B cell (primary cell): ENCODE measurements at regions not wholly inside any gene's neighbourhood (a gene's known extent, or its start where the extent isn't known, plus 50 kb on each side); places are given as distances from the start of the nearest gene placed in this dataset.

Experiments
- ATAC-seq: fragments of 200-7000 bp; cut with Tn5 transposase; one replicate; pipeline ENCODE4 v1.10.0; 2021; ENCODE audit warnings: low read depth, mild to moderate bottlenecking, moderate number of reproducible peaks, moderate library complexity
- CTCF ChIA-PET: fragments of 350-600 bp; sonication (Branson Sonifier 250); formaldehyde crosslinking; loops from one replicate; lab custom pipeline; 2021; ENCODE audit warnings: antibody characterized with exemption, inconsistent platforms; lab: Charles Lee
- POLR2A ChIA-PET: fragments of 350-600 bp; sonication (Branson Sonifier 250); formaldehyde crosslinking; loops from one replicate; lab custom pipeline; 2021; ENCODE audit warnings: antibody characterized with exemption; lab: Charles Lee
- DNase-seq: peaks from one replicate; pipeline ENCODE4 v3.0.0; 2013
- H2AFZ ChIP-seq: 2 replicates; pipeline ENCODE4 v1.6.1; 2012; ENCODE audit warnings: mild to moderate bottlenecking, low read depth, low read length; ENCODE audit not compliant: insufficient read depth, poor library complexity, severe bottlenecking
- H3K27ac ChIP-seq, 2 donors: 1 replicate in 1 of 2; 2 replicates in 1 of 2; pipeline ENCODE4 v1.5.1; 2012 to 2013; ENCODE audit warnings: low read length in 2 of 2, mild to moderate bottlenecking in 2 of 2, moderate library complexity in 1 of 2
- H3K27me3 ChIP-seq, 4 experiments: fragments of 200-600 bp in 1 of 4; sonication (generic) in 1 of 4; replicated peaks in 1 of 4; 1 replicate in 2 of 4; 2 replicates in 2 of 4; pipeline versions ENCODE4 v1.6.1 to v1.7.0; 2013 to 2016; ENCODE audit warnings: low read length in 3 of 4, mild to moderate bottlenecking in 2 of 4, mixed read lengths in 1 of 4, moderate library complexity in 1 of 4; ENCODE audit not compliant: insufficient read depth in 4 of 4, control insufficient read depth in 3 of 4; ENCODE audit errors: control extremely low read depth in 1 of 4
- H3K36me3 ChIP-seq, 2 experiments: replicated peaks in 1 of 2; 1 replicate in 1 of 2; 2 replicates in 1 of 2; pipeline versions ENCODE4 v1.6.1 to v1.7.1; 2013; ENCODE audit warnings: low read length in 1 of 2; ENCODE audit not compliant: insufficient read depth in 2 of 2, control insufficient read depth in 1 of 2; ENCODE audit errors: control extremely low read depth in 1 of 2, extremely low read depth in 1 of 2
- H3K4me1 ChIP-seq, 2 donors: fragments of 200-600 bp in 1 of 2; sonication (generic) in 1 of 2; 1 replicate in 1 of 2; 2 replicates in 1 of 2; pipeline versions ENCODE4 v1.5.1 to v1.6.1; 2013 to 2017; ENCODE audit warnings: low read length in 2 of 2; ENCODE audit not compliant: control insufficient read depth in 2 of 2, insufficient read depth in 2 of 2
- H3K4me2 ChIP-seq: replicated peaks from 2 replicates; pipeline ENCODE3; 2012; ENCODE audit warnings: mild to moderate bottlenecking, low read depth, low read length; ENCODE audit not compliant: poor library complexity, severe bottlenecking
- H3K4me3 ChIP-seq, 5 experiments: fragments of 200-600 bp in 1 of 5; sonication (generic) in 1 of 5; 1 replicate in 3 of 5; 2 replicates in 2 of 5; pipeline versions ENCODE4 v1.5.1 to v1.7.0; 2011 to 2016; ENCODE audit warnings: low read length in 4 of 5, mild to moderate bottlenecking in 4 of 5, low read depth in 2 of 5, control low read depth in 1 of 5, moderate library complexity in 1 of 5; ENCODE audit not compliant: insufficient read depth in 1 of 5; ENCODE audit errors: control extremely low read depth in 1 of 5, extremely low read depth in 1 of 5
- H3K79me2 ChIP-seq: fragments of 200-600 bp; sonication (generic); one replicate; pipeline ENCODE4 v1.6.0; 2016; ENCODE audit warnings: low read length; ENCODE audit not compliant: control insufficient read depth, insufficient read depth
- H3K9ac ChIP-seq: fragments of 200-600 bp; sonication (generic); 2 replicates; pipeline ENCODE4 v1.6.1; 2017; ENCODE audit warnings: mild to moderate bottlenecking, low read length, moderate library complexity
- H3K9me3 ChIP-seq, 3 donors: one replicate each; pipeline versions ENCODE4 v1.6.1 to v1.7.1; 2013; ENCODE audit warnings: low read length in 2 of 3; ENCODE audit not compliant: control insufficient read depth in 2 of 3, insufficient read depth in 1 of 3; ENCODE audit errors: control extremely low read depth in 1 of 3
- H4K20me1 ChIP-seq: 2 replicates; pipeline ENCODE4 v1.6.0; 2012; ENCODE audit warnings: mild to moderate bottlenecking, low read length; ENCODE audit not compliant: insufficient read depth, control insufficient read depth, poor library complexity, severe bottlenecking
- H3K27ac Mint-ChIP-seq: one replicate; pipeline ENCODE4 v1.8.0; 2021; ENCODE audit warnings: mixed read lengths
- H3K27me3 Mint-ChIP-seq: one replicate; pipeline ENCODE4 v1.8.0; 2021; ENCODE audit warnings: mixed read lengths
- H3K4me1 Mint-ChIP-seq: one replicate; pipeline ENCODE4 v1.8.0; 2021; ENCODE audit warnings: mixed read lengths
- H3K4me3 Mint-ChIP-seq: one replicate; pipeline ENCODE4 v1.8.0; 2021; ENCODE audit warnings: mixed read lengths
- H3K9me3 Mint-ChIP-seq: one replicate; pipeline ENCODE4 v1.8.0; 2022; ENCODE audit warnings: mixed read lengths; ENCODE audit not compliant: insufficient read depth
- CTCF ChIP-seq: fragments of 200-600 bp; IDR thresholded peaks from one replicate; pipeline ENCODE4 v1.8.0; 2022; ENCODE audit warnings: antibody characterized with exemption, mild to moderate bottlenecking
- EZH2 ChIP-seq: IDR thresholded peaks from 2 replicates; pipeline ENCODE4 v1.6.1; 2012; ENCODE audit warnings: borderline replicate concordance, low read depth, mild to moderate bottlenecking, moderate library complexity, low read length; ENCODE audit not compliant: insufficient read depth, poor library complexity, severe bottlenecking
- WGBS: methylation state at CpG from one replicate; pipeline ENCODE4 v1.1.5; 2013; ENCODE audit warnings: missing lambda C conversion rate; ENCODE audit not compliant: insufficient coverage; 5-methylcytosine and 5-hydroxymethylcytosine counted together
- intact Hi-C: fragments of 100-400 bp; cut with micrococcal nuclease; formaldehyde crosslinking; loops from one replicate; pipeline ENCODE4 v1.10.0; 2022

- ATAC-seq: no peak
- Mint-ChIP-seq H3K4me3 (no peak overlapping the region), H3K9me3 (peaks cover 3% of the 10 kb centered on the region), H3K4me1 (no peaks in the 10 kb centered on the region), H3K27me3 (no peaks in the 10 kb centered on the region), H3K27ac (no peak overlapping the region)
- Histone ChIP-seq H3K4me2 (no peak overlapping the region), H3K9ac (no peak overlapping the region), H3K9me3 (peaks cover 0 to 13% (median 0%) of the 10 kb centered on the region in 3 donors), H3K27me3 (no peaks in the 10 kb centered on the region), H3K27ac (no peak overlapping the region), H4K20me1 (no peaks in the 10 kb centered on the region), H2AFZ (no peak overlapping the region), H3K4me3 (no peak overlapping the region), H3K36me3 (no peaks in the 10 kb centered on the region), H3K79me2 (no peaks in the 10 kb centered on the region), H3K4me1 (no peaks in the 10 kb centered on the region)
- DNase-seq: no peak
- intact Hi-C loops: no loop called here
- ChIA-PET CTCF (no interaction called here), POLR2A (no interaction called here)
- TF ChIP-seq EZH2: no peak
- TF ChIP-seq CTCF: no peak
- 37% methylated on average over 6 of the region's 8 CpGs for WGBS
These were observed 68.5 kb upstream of the PPP2R3B start for GRCh38 chrX:455199-455598.

DNA sequence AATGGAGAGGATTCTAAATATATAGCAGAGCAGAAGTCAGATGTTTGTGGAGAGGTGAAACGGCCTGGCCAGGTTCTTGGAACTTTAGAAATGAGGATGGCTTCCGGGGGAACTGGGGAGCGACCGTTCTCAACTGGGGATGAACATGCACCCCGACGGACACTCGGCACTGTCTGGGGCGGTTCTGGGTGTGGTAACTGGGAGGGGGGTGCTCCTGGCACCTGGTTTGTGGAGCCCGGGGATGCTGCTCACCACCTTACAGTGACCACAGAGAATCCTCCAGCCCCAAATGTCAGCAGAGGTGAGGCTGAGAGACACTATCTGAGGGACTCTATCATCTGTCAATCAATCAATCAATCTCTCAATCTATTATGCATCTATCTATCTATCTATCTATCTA, 69.0 kb upstream of the PPP2R3B start:
- Histone ChIP-seq H4K20me1 (no peaks in the 10 kb centered on the region), H3K9me3 (peaks cover 0 to 13% (median 0%) of the 10 kb centered on the region in 3 donors), H3K27me3 (no peaks in the 10 kb centered on the region), H3K27ac (no peak overlapping the region), H3K4me1 (no peaks in the 10 kb centered on the region), H3K9ac (no peak overlapping the region), H3K36me3 (no peaks in the 10 kb centered on the region), H2AFZ (no peak overlapping the region), H3K79me2 (no peaks in the 10 kb centered on the region), H3K4me2 (no peak overlapping the region), H3K4me3 (no peak overlapping the region)
- Mint-ChIP-seq H3K4me1 (no peaks in the 10 kb centered on the region), H3K9me3 (peaks cover 3% of the 10 kb centered on the region), H3K27ac (no peak overlapping the region), H3K4me3 (no peak overlapping the region), H3K27me3 (no peaks in the 10 kb centered on the region)
- TF ChIP-seq EZH2 (no peak), CTCF (no peak)
- POLR2A ChIA-PET: no interaction called here
- ATAC-seq: no peak
- intact Hi-C loops: no loop called here
- CTCF ChIA-PET: no interaction called here
- DNase-seq: no peak
- WGBS: 21% methylated on average over 7 of the region's 9 CpGs
